ENCODE measurements at regions not wholly inside any gene's neighbourhood (a gene's known extent, or its start where the extent isn't known, plus 50 kb on each side); places are given as distances from the start of the nearest gene placed in this dataset.
"Not testable (repeated sequence)": the region's sequence is repeated elsewhere in the genome, so short reads cannot be mapped to it uniquely, and the experiment has no call there.

DNA sequence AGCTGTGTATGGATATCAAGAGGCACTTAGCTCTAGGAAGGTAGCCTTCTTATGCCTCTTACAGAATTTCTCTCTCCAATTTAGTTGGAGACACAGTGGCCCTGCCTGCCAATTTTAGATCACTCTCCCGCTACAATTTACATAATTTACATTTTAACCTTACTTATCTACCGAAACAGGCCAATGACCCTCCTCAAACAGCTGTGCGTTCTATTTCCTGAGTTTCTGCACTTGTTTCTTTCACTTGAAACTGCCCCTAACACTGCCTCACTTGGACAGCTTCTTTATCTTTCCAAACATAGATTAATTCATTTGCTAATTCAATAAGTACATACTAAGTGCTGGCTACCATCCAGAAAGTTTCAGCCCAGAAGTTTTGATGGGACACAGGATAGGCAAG lies 52.9 kb upstream of the HDDC2 start:
- DNase-seq, result no peak

DNA sequence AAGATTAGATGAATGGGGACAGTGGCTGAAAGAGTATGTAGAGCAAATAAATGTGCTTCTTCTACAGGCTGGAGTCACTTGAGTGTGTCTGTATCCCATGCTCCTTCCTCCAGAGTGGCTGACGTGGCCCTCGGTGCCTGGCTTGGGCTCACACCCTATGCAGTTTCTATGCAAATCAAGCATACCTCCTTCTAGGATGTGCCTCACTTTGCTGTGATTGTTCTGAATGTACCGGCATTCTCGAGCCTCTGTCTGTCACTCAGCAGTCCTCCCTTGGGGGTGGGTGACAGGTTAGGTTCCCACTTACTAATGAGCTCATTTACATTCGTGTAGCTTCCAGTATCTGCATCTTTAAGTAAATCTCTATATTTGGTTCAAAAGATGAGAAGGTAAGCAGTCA lies 55.1 kb upstream of the HDDC2 start:
- no peak for DNase-seq

DNA sequence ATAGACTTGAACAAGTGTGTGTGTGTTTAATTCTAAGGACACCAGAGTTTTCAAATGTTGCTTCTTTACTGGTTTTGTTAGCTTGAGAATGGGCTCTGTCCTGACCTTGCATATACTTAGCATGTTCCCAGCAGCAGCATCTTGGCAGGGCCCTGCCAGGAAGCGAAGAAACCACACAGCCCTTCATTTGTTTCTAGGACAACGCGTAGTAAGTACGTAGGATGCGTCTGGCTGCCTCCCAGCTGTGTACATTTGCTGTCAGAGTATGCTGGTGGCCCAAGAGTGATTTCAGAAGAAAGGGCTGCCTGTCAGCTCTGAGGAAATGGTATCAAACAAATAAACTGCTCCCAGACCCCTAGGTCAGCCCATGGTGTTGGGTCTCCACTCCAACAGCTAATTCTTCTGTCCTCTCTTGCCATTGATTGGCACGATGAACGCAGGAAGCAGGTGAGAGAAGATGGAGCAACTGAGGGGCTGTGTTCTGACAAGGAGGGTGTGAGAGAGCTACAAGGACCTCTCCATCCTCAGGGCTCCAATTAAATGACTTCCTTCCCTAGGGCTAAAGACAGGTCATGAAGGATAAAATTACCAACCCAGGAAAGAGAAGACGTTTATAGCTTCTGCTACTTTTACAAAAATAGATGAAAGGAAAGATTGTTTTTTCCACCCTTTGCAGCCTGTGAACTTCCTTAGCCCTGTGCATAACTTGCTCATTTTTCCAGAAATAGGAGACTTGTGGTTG lies 55.9 kb upstream of the HDDC2 start:
- peak; percentile 32 for DNase-seq

DNA sequence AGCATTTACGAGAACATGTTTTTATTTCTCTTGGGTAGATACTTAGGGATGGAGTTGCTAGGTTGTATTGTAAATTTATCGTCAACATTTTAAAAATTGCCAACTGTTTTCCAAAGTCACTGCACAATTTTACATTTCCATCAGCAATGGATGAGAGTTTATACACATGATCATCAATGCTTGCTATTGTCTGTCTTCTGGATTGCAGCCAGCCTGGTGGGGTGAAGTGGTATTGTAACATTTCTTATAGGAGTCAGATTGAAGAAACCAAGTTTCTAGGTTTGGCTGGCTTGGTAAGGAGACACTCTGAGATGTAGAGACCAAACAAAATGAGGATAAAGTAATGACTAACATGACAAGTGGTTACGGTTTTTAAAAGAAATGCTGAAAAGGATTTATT lies 57.1 kb upstream of the HDDC2 start:
- no peak for DNase-seq

DNA sequence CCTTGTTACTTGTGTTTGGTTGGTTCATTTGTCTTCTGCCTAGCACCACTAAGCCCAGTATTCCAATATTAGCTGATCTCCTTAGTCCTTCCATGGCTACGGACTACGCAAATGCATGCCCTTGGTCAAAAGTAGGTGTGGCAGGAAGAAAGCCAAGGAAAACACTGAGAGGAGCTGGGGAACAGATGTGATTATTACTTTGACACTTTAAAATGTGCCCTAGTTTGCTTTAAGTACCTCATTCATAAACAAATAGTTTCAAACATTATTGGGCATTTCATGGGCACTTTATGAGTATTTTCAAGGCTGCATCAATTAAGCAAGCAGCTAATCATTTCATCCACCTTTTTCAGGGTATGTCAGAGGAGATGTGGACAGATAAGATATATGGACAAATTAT lies 60.1 kb upstream of the HDDC2 start:
- DNase-seq, result no peak

DNA sequence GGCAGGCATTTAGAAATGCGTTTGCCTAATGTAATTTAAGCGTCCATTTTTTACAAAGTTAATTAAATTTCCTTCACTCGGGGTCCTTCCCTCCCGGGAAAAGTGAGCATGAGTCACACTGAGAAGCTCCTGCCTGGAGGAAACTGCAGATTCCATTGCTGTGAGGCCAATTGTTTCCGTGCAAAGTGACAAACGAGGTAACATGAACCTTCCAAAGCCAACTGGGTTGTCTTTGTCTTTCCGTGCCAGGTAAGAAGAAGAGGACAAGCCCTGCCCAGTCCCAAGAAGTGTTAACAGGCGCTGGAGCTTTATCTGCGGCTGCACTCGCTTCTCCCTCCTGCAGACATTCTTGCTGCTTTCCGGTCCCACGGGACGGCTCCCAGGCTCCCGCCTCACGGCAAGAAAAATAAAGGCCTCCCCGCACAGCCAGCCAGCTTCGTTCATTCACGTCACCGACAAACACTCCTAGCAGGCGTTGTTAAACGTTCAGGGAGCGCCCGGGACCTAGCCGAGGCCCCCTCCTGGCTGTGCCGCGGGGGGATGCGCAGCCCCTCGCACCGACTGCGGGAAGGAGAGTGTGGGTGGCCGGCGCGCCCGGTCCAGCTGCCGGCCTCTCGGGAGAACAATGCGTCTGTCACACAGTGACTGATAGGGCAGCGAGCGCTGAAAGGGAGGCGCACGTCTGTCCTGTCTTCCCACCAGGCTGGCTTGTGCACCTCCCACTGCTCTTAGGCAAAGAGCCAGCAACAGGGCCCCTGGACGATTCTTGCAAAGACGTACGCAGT lies 61.5 kb upstream of the HDDC2 start:
- peak; percentile 57 for DNase-seq

DNA sequence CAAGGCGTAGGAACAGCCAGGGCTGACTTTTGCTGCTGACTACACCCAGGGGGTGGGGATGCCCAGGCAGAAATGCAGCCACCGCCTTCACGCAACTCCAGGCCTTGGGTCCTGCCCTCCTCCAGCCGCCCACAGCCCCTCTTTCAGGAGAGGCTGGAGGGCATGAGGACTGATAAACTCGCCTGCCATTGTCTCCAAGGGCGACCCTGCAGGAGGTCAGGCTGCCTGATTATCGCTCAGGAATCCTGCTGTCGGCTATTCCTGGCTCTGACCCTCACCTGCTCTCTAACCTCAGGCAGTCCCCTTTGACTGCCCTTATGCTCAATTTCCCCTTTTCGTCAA lies 62.0 kb upstream of the HDDC2 start:
- no peak for DNase-seq

DNA sequence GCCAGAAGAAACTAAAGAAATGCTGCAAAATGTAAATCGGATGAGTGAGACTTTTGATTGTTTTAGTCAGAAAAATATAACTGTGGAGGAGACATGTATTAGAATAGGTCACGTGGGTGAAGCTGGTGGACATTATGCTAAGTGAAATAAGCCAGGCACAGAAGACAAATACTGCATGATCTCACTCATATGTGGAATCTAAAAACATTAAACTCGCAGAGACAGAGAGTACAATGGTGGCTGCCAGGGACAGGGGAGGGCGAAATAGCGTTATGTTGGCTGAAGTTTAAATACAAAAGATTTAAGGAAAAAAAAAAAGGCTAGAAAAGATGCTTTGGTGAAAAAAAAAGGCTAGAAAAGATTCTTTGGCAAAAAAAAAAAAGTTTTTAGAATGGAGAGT lies 63.5 kb upstream of the HDDC2 start:
- no peak for DNase-seq

DNA sequence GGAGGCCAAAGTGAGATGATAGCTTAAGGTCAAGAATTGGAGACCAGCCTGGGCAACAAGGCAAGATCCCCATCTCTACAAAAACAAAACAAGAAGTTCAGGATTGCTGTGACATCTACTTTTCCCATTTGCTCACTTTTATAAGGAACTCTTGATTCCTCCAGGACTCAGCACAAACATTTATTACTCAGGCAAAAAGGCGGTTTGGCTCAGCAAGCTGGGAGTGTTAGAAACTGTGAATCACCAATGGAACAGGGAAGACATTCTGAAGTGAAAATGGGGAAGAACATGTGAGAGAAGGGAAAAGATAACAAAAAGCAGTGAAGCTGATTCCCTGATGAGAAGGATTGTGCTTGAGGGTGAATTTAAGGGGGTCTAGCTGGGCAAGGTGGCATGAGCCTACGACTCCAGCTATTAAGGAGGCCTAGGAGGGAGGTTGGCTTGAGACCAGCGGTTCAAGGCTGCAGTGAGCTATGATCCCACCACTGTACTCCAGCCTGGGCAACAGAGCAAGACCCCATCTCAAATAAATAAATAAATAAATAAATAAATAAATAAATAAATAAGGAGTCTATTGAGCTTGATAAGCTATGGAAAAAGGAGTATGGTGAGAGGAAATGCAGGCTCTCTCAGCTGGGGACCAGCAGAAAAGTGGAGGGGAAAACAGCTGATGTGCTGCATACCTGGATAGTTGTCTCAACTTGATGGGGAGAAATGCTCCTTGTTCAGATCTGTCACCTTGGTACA lies 65.4 kb upstream of the HDDC2 start:
- no peak for DNase-seq

DNA sequence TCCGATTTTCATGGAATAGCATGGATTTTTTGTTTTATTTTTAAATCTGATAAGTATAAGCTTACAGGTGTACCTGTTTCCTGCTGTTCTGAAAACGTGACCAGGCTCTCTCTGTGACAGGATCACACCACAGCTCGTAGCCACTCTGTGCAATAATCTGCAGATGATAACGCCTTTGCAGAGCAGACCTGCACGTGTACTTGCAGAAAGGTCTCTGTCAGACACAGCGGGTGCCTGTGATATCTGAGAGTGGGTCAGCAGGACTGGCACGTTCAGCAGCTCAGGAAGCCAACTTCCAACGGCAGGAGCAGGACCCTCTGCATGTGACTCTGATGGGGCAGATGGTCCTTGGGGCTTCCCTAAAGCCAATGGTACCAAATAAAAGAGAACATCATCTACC lies 68.6 kb upstream of the HDDC2 start:
- no peak for DNase-seq

DNA sequence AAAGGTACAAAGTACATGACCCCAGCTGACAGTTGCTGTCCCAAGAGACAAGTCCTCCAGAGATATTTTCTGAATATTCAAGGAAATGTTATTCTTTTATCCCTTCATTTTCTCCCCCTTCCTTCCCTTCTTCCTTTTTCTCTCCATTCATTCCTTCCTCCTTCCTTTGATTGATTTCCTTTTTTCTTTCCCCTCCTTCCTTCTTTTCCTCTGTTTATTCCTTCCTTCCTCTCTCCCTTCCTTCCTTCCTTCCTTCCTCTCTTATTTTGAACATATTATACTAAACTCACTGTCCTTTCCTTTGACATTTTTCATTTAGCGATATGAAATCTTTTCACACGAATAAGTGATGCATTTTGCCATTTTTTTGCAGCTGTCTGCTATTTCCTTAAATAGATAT lies 73.2 kb upstream of the HDDC2 start:
- DNase-seq, result no peak

DNA sequence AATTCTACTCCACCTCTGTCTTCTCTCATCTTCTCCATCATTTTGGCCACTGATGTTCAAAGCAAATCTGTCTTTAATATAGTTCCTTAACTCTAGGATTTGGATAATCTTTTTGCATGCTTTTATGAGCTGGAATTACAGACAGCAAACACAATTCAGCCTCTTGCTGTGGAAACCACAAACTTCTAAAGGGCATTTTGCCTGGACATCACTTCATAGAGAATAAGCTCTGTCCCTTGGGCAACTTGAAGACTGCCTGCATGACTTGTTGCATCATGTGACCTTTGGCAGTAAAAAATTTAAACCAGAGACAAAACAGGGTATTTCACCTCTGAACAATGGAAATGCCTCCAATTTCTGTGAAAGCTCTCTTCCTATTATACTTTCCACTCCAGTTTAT lies 74.1 kb upstream of the HDDC2 start:
- DNase-seq, result no peak

DNA sequence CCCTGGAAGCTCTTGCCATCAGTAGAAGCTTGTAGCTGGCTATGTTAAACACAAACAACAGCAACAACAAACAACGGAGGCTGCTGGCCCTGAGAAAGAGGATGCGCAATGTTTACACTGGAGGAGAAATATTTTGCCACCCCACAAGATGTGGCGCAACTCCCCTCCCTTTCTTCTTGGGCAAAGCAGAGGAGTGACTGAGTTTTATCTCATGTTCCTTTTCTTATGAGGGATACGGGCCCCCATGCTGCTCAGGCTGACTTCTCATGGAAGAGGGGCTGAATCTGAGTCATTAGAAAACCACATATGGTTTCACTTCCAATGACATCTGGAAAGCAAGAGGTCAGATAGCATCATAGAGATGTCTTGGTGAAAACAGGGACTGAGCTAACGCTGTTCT lies 75.9 kb upstream of the HDDC2 start:
- no peak for DNase-seq

DNA sequence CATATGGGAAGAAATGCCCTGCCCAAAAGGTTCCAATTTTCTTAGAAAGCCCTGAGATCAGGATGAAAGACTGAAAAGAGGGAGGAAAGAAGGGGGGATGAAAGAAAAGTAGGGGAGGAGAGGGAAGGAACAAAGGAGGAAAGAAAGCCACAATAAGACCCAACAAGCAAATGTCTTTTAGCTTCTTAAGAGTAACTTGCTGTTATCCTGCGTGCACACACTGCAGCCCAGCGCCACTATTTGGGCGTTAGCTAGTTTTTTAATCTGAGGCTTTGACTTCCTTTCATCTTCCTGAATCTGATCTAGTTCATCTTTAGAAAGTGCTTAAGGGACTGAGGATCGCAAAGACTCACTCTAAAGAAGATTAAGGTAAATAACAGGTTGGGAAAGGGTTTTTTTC lies 77.4 kb upstream of the HDDC2 start:
- no peak for DNase-seq

DNA sequence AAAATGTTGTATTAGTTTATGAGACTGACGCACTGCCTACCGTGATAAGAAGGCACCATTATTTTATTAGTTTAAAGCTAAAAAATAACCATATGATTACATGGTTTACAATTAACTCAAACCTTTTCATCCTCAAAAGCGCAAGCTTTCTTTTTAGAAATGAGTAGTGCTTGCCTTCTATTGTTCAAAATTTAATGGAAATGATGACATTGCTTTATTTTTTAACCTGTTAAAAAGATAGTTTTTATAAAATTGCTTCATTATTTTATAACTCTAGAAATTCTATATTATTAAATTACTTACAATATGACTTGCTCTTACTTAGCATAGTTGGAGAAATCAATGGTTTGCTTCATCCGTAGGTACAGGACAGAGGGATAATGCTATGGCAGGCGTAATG lies 78.7 kb upstream of the HDDC2 start:
- no peak for DNase-seq

DNA sequence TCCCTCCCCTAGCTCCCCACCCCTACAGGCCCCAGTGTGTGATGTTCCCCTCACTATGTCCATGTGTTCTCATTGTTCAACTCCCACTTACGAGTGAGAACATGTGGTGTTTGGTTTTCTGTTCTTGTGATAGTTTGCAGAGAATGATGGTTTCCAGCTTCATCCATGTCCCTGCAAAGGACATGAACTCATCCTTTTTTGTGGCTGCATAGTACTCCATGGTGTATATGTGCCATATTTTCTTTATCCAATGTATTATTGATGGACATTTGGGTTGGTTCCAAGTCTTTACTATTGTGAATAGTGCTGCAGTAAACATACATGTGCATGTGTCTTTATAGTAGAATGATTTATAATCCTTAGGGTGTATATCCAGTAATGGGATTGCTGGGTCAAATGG lies 84.6 kb upstream of the HDDC2 start:
- not testable (repeated sequence) for DNase-seq

DNA sequence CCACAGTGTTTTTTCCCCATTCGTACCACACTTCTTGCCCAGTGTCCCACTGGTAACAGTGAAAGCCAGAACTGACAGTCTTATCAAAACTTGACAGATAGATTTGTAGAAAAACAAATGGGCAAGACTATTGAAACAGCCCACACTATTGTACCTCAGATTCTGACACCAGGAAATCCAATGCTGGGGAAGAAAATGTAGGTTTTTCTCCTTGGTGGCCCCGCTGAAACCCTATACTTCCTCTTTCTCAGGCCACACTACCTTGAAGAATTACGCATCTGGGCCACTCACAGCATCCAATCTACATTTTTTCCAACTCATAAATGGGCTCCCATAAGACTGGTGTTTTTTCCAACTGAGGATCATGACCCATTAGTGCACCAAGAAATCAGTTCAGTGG lies 90.9 kb upstream of the HDDC2 start:
- no peak for DNase-seq

DNA sequence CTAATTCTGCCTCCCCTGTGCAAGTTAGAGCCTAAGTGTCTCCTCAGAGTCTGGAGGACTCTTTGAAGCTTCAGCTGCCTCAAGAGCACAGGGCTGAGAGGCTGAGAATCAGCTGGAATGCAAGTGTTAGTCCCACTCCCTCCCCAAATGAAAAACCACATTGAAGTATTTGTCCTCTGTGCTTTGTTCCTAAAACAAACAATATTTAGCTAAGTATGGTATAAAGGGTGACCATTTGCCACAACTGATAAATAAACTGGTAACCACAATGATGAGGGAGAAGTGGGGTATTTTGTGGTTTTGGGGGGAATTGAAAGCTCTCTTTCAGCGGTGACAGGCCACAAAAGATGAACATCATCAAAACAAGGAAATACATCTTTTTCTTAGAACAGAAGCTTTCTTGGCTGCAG lies 91.7 kb upstream of the HDDC2 start:
- peak; percentile 61 for DNase-seq

DNA sequence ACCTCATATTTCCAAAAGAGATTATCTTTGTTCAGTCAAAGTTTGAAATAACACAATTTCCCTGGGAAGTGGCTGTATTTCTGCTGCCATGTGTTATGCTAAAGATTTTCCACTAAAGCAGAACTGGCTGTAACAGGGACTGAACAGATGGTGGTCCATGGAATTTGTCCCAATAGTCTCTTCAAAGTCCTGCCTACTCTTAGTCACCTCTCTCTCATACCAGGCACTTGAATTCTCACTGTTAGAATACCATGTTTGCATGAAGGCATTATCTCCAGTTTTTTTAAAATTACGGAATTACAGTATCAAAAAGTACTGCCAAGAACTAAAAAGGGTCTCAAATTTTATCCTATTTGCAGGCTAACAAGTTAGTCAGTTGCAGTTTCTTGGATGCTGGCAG lies 105.0 kb upstream of the HDDC2 start:
- DNase-seq, result no peak

DNA sequence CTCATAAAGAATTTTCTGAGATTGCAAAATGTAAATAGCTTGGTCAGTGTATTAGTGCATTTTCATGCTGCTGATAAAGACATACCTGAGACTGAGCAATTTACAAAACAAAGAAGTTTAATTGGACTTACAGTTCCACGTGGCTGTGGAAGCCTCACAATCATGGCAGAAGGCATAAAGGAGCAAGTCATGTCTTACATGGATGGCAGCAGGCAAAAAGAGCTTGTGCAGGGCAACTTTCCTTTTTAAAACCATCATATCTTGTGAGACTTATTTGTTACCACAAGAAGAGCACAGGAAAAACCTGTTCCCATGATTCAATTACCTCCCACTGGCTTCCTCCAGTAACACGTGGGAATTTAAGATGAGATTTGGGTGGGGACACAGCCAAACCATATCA lies 112.7 kb upstream of the HDDC2 start:
- no peak for DNase-seq

DNA sequence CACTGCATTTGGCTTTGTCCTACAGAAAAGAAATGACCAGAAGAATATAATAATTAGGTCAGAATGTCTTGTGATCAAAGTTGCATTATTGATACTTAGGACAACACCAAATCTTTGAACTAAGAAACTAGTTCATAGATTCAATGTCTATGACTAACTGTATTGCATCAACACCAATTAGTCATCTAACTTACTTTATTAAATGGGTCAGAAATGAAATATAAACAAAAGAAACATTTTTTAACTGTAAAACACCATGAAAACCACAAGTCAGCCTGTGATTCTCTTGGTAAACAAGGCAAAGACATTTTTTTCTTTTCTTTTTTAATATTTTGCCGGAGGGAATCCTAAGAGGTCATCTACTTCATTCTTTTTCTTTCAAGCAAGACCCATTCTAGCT lies 114.1 kb upstream of the HDDC2 start:
- DNase-seq, result no peak

DNA sequence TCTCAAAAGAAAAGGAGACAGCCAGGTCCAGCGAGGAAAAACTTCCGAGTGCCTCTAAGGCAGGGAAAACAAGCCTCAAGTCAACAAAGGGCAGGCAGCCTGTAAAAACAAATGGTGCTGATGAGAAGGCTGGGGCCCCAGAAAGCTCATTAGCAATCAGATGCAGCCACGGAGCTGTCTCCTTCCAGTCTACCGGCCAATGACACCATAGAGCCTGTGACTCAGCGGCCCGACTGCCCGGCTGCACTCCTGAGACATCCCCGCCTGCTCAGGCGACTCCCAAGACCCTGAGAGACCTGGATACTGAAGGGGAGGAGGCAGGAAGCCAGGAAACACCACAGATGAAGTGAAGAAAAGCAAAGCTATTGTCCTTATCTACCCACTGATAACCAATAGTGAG lies 120.1 kb upstream of the HDDC2 start:
- no peak for DNase-seq

DNA sequence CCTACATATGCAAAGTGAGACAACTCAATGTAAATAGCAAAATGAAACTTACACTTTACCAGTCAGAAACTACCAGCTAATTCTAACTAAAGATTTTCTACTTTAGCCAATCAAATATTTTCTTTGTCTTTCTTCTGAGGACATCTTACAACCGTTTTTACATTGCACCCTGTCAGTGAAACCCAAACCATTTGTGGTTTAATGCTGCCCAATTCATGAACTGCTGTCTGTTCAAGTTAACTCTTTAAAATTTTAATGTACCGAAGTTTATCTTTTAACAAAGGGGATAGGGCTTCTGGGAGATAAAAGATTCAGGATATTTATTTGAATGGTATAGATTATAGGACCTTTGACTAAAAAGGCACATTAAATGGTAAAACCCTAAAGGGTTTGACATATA lies 121.3 kb upstream of the HDDC2 start:
- no peak for DNase-seq

DNA sequence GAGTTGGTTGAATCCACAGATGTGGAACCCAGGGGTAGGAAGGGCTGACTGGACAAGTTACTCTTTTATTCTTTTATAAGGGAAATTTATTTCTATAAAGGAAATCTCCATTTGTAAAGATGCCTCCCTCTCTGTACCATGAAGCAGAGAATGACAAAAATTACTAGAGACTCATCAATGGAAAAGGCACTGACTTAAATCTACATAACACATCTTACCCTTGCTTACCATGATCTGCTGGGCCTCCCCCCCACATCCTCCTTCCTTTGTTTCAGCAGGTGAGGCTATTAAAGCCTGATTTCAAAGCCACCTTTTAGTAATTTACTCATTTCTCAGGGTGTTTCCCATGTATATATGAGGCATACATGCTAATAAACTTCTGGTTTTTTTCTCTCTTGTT lies 130.2 kb upstream of the HDDC2 start:
- no peak for DNase-seq

All from NCI-H2029 treated with DMSO at 0.1 percent for 48 hours (cell line).